ENCODE measurements at regions not wholly inside any gene's neighbourhood (a gene's known extent, or its start where the extent isn't known, plus 50 kb on each side); places are given as distances from the start of the nearest gene placed in this dataset.

DNA sequence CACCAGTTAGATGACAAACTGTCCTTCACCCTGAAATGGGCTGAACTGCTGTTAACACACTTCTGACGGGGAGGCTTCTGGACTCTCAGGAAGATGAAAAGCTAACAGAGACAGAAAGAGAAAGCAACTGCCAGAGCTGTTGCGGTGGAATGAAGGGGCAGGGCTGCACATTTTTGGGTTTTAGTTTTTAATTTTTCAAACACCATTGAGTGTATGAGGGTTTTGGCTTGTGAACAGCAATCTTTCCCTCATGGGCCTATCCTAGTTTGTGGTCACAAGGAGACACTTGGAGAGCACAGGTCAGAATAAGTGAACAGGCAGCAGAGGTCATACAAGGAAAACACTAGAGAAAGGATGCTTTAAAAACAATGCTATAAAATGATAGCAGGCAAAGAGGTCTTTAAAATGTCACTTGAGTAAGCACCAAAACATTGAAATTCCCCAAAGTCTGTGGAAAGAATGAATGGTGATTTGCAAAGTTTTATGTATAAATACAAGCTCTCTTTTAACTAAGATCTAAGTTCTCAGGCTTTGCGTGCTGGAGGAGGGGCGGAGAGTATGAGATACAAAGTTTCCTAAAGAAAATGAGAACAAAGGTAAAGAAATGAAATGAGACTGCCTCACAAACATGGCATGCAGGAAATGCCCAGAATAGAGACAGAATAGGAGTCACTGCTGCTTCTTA is 101.4 kb upstream of the GLI3 start:
- H3K27ac ChIP-seq (ENCODE audit: low read depth, low read length): no peak overlapping the region
- BruUV-seq (replicated peaks): no TSS peak
- no peaks in the 10 kb centered on the region for H4K20me1 ChIP-seq (ENCODE audit: insufficient read depth)
- intact Hi-C loops (cut with micrococcal nuclease): no loop called here
- RAD21 ChIA-PET (ENCODE audit: low non-redundant PET in 1 of 2, low total read pairs in 2 of 2, uncharacterized antibody in 2 of 2, unreplicated experiment in 2 of 2): no interaction called here
- H2AFZ ChIP-seq (ENCODE audit: low read depth, low read length, poor library complexity, severe bottlenecking): no peak overlapping the region
- CTCF ChIA-PET: no interaction called here
- H3K4me1 ChIP-seq (ENCODE audit: control insufficient read depth in 1 of 2, insufficient read depth in 2 of 2, low read length in 2 of 2): no peaks in the 10 kb centered on the region
- H3K9me3 ChIP-seq (ENCODE audit: control insufficient read depth in 1 of 2, insufficient read depth in 1 of 2, low read depth in 1 of 2, low read length in 2 of 2): peaks cover 0 to 4% of the 10 kb centered on the region in 2 experiments; a peak in 1 of 4 replicates
- H3K9ac ChIP-seq (ENCODE audit: low read length): no peak overlapping the region
- DNase-seq (ENCODE audit: low read depth, low spot score) (no peak), ATAC-seq (no peak)
- no peak for TF ChIP-seq SIN3A (IDR thresholded peaks at IDR 0.05; ENCODE audit: low read depth)
- no peaks in the 10 kb centered on the region for H3K27me3 ChIP-seq (ENCODE audit: insufficient read depth, low read length)
- no peak overlapping the region for H3K4me2 ChIP-seq (ENCODE audit: low read length)
- no peaks in the 10 kb centered on the region for H3K36me3 ChIP-seq (ENCODE audit: control insufficient read depth in 1 of 2, insufficient read depth in 2 of 2, low read length in 2 of 2)
- no peaks in the 10 kb centered on the region for H3K79me2 ChIP-seq (ENCODE audit: insufficient read depth, low read length)
- H3K4me3 ChIP-seq (replicated peaks in 1 of 2; ENCODE audit: low read depth in 1 of 2, low read length in 2 of 2): no peak overlapping the region
- POLR2A ChIA-PET: no interaction called here
- H3K9me2 ChIP-seq (ENCODE audit: insufficient read depth): no peaks in the 10 kb centered on the region

- ChIA-PET CTCF (no interaction called here), POLR2A (no interaction called here), RAD21 (ENCODE audit: low non-redundant PET in 1 of 2, low total read pairs in 2 of 2, uncharacterized antibody in 2 of 2, unreplicated experiment in 2 of 2) (no interaction called here)
- no peak overlapping the region for H3K9ac ChIP-seq (ENCODE audit: low read length)
- intact Hi-C loops (cut with micrococcal nuclease): no loop called here
- H4K20me1 ChIP-seq (ENCODE audit: insufficient read depth): no peaks in the 10 kb centered on the region
- H2AFZ ChIP-seq (ENCODE audit: low read depth, low read length, poor library complexity, severe bottlenecking): no peak overlapping the region
- DNase-seq (ENCODE audit: low read depth, low spot score) (no peak), ATAC-seq (no peak)
- H3K9me3 ChIP-seq (ENCODE audit: control insufficient read depth in 1 of 2, insufficient read depth in 1 of 2, low read depth in 1 of 2, low read length in 2 of 2): peaks cover 0 to 4% of the 10 kb centered on the region in 2 experiments; a peak in 1 of 4 replicates
- H3K4me3 ChIP-seq (replicated peaks in 1 of 2; ENCODE audit: low read depth in 1 of 2, low read length in 2 of 2): no peak overlapping the region
- H3K79me2 ChIP-seq (ENCODE audit: insufficient read depth, low read length): no peaks in the 10 kb centered on the region
- H3K27me3 ChIP-seq (ENCODE audit: insufficient read depth, low read length): no peaks in the 10 kb centered on the region
- H3K4me1 ChIP-seq (ENCODE audit: control insufficient read depth in 1 of 2, insufficient read depth in 2 of 2, low read length in 2 of 2): no peaks in the 10 kb centered on the region
- no TSS peak for BruUV-seq (replicated peaks)
- no peaks in the 10 kb centered on the region for H3K36me3 ChIP-seq (ENCODE audit: control insufficient read depth in 1 of 2, insufficient read depth in 2 of 2, low read length in 2 of 2)
- TF ChIP-seq ELF1 (IDR thresholded peaks at IDR 0.05; ENCODE audit: borderline replicate concordance, low read depth) (no peak), POLR2A (IDR thresholded peaks at IDR 0.05; ENCODE audit: borderline replicate concordance, extremely low read depth, insufficient read depth, insufficient read length) (no peak)
- H3K9me2 ChIP-seq (ENCODE audit: insufficient read depth): no peaks in the 10 kb centered on the region
- no peak overlapping the region for H3K27ac ChIP-seq (ENCODE audit: low read depth, low read length)
- H3K4me2 ChIP-seq (ENCODE audit: low read length): no peak overlapping the region
Measured at GRCh38 chr7:42337225-42337905, 100.4 kb upstream of the GLI3 start.
